ENCODE measurements at regions not wholly inside any gene's neighbourhood (a gene's known extent, or its start where the extent isn't known, plus 50 kb on each side); places are given as distances from the start of the nearest gene placed in this dataset.

GRCh38 chr3:31390466-31390865 lies 142.3 kb upstream of the STT3B start:
- TF ChIP-seq CTCF (IDR thresholded peaks at IDR 0.05; ENCODE audit: low read length) (no peak), EZH2 (IDR thresholded peaks at IDR 0.05; ENCODE audit: borderline replicate concordance, low read length) (no peak)
